ENCODE measurements at regions not wholly inside any gene's neighbourhood (a gene's known extent, or its start where the extent isn't known, plus 50 kb on each side); places are given as distances from the start of the nearest gene placed in this dataset.

DNA sequence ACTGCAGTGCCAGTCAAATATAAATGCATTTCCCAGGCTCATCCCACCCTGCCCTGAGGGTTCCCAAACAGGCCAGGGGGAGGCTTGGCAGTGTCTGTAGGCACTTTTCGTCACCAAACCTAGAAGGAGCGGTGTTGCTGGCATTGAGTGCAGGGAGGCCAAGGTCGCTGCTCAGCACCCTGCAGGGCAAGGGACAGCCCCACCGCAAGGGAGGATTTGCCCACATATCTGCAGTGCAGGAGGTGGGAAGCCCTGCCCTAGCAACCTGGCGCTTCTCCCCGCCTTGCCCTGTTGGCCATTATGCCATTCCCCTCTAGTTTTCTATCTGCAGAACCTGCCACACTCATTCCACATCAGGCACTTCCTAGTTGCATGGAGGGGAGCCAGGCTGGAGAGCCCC, 327.8 kb upstream of the ADCY2 start:
- Mint-ChIP-seq H3K27ac (no peak overlapping the region), H3K36me3 (no peaks in the 10 kb centered on the region), H3K4me1 (no peaks in the 10 kb centered on the region), H3K4me3 (no peak overlapping the region), H3K9me3 (peaks cover 2% of the 10 kb centered on the region), H3K27me3 (no peaks in the 10 kb centered on the region)
- CTCF ChIA-PET: no interaction called here
- no peak for DNase-seq

DNA sequence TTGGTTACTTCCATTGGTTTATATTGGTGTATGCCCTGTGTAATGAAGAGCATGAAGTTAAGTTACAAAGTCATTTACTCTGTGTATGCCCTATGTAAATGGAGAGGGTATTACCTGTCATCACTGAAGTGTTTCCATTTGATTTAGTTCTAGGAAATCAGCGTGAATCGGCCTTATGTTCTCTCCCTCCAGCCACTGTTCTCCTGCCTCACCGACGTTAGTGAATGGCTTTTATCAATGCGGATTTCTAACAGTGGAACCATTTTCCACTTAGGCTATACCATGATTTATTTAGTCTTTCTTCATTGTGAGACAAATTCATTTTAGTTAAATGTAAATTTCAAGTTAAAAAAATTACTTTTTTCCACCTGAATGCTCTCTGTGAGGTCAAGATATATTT, 327.0 kb upstream of the ADCY2 start:
- no peaks in the 10 kb centered on the region for H3K36me3 Mint-ChIP-seq
- H3K4me1 Mint-ChIP-seq: no peaks in the 10 kb centered on the region
- H3K4me3 Mint-ChIP-seq: no peak overlapping the region
- H3K27me3 Mint-ChIP-seq: no peaks in the 10 kb centered on the region
- no peak overlapping the region for H3K27ac Mint-ChIP-seq
- no peak for DNase-seq
- CTCF ChIA-PET: no interaction called here
- H3K9me3 Mint-ChIP-seq: no peaks in the 10 kb centered on the region

DNA sequence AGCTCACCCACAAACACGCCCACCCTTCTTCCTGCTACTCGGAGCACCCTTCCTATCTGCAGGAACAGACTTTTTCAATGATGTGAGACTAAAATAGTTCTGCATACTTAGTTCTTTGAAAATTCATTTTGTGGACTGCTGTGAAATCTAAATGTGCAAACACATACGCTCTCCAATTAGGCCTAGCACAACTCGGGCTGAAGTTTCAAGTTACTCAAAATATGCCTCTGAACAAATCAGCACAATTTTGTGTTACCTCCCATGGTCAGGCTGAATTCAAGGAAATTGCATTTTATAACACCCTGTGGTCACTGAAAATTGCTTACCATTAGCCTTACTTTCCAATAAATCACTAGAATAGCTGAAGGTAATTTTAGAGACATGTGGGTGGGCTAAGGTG, 323.8 kb upstream of the ADCY2 start:
- no peak overlapping the region for H3K4me3 Mint-ChIP-seq
- no peak overlapping the region for H3K27ac Mint-ChIP-seq
- no peaks in the 10 kb centered on the region for H3K4me1 Mint-ChIP-seq
- no peaks in the 10 kb centered on the region for H3K9me3 Mint-ChIP-seq
- no peaks in the 10 kb centered on the region for H3K36me3 Mint-ChIP-seq
- DNase-seq: no peak
- no peaks in the 10 kb centered on the region for H3K27me3 Mint-ChIP-seq
- CTCF ChIA-PET: no interaction called here

DNA sequence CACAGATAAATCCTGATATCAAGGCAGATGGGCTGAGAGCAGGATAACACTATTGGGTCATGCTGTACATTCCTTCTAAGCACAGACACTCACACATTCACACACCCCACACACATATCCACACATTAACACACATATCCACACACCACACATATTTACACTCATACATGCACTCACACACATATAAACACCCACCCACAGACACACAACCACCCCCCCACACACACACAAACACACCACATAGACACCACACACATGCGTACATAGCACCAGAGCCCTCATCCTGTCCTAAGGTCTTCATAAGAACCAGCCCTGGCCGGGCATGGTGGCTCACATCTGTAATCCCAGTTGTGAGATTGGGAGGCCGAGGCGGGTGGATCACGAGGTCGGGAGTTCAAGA, 322.3 kb upstream of the ADCY2 start:
- CTCF ChIA-PET: no interaction called here
- DNase-seq: no peak
- H3K4me1 Mint-ChIP-seq: no peaks in the 10 kb centered on the region
- no peak overlapping the region for H3K4me3 Mint-ChIP-seq
- H3K27ac Mint-ChIP-seq: no peak overlapping the region
- H3K36me3 Mint-ChIP-seq: no peaks in the 10 kb centered on the region
- H3K9me3 Mint-ChIP-seq: no peaks in the 10 kb centered on the region
- no peaks in the 10 kb centered on the region for H3K27me3 Mint-ChIP-seq

DNA sequence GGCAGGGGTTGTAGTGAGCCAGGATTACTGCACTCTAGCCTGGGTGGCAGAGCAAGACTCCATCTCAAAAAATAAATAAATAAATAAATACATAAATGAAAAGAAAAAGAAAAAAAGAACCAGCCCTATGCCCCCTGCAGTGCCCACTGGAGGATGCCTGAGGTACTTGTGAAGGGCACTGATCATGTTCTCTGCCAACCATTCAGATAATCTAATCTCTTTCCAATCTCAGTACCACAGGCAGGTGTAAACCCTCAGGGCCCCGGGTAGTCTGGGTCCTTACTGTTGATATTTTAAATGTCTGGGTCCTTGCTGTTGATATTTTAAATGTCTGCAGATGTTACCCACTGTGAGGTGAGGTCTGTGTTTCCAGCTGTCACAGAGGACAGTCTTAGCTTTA, 321.8 kb upstream of the ADCY2 start:
- Mint-ChIP-seq H3K9me3 (no peaks in the 10 kb centered on the region), H3K4me3 (no peak overlapping the region)
- CTCF ChIA-PET: no interaction called here

DNA sequence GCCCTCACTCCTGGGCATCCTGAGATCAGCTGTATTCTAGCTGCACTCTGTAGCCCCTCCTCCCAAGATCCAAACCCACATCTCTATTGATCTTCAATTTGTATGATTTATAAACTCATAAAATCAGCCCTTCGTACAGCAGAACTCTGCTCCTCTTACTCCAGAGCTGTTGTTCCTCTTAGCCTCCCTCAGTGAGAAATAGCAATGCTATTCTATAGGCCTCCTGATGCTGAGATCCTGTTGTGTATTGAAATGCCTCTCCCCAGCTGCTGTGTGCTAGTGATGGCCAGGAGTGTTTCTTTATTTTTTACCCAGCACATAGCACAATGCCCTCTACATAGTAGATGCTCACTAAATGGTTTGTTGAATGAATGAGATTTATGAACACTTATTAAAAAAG, 320.5 kb upstream of the ADCY2 start:
- no peaks in the 10 kb centered on the region for H3K9me3 Mint-ChIP-seq

More for the DNA sequence above, 321.8 kb upstream of the ADCY2 start:
- no peak for DNase-seq
- Mint-ChIP-seq H3K36me3 (no peaks in the 10 kb centered on the region), H3K27ac (no peak overlapping the region), H3K27me3 (no peaks in the 10 kb centered on the region), H3K4me1 (no peaks in the 10 kb centered on the region)

DNA sequence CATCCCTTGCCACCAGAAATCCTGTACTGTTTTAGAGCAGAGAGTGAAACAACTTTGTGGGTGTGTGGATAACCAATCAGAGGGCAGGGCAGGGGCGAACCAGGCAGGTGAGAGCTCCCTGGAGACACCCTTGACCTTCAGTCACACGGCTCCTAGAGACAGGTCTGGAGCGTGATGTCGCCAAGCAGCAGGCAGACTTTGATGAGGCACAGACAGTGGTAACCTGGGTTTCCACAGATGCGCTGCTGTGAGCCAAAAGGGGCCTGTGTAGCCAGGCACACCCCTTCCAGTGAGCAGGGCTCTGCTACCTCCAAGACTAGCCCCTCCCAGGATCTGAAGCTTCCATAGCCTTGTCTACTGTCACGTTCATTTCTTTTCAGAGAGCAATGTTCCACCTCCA, 317.8 kb upstream of the ADCY2 start:
- no peaks in the 10 kb centered on the region for H3K9me3 Mint-ChIP-seq
- no peak for DNase-seq
- no peaks in the 10 kb centered on the region for H3K36me3 Mint-ChIP-seq
- H3K27me3 Mint-ChIP-seq: no peaks in the 10 kb centered on the region
- no peaks in the 10 kb centered on the region for H3K4me1 Mint-ChIP-seq
- H3K4me3 Mint-ChIP-seq: no peak overlapping the region
- no peak overlapping the region for H3K27ac Mint-ChIP-seq
- CTCF ChIA-PET: no interaction called here

More for the DNA sequence above, 320.5 kb upstream of the ADCY2 start:
- CTCF ChIA-PET: no interaction called here
- DNase-seq: no peak
- Mint-ChIP-seq H3K27ac (no peak overlapping the region), H3K36me3 (no peaks in the 10 kb centered on the region), H3K4me3 (no peak overlapping the region), H3K4me1 (no peaks in the 10 kb centered on the region), H3K27me3 (no peaks in the 10 kb centered on the region)

DNA sequence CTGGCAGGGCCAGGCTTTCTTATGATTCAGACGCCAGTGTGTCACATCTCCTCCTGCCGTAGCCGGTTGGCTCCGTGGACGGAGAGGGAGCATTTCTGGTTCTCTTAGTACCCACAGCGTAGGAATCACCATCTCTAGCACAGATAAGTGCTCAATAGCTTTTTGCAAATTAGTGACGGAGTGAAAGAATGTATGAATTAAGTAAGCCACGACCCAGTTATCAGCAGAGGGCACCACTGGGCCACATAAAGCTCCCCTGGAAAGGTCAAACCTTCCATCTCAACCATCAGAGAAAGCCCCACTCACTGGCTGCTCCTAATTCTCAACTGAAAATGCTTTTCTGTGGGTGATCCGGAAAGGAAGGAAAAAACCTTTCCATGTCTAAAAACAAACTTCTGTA, 317.0 kb upstream of the ADCY2 start:
- Mint-ChIP-seq H3K27ac (no peak overlapping the region), H3K4me1 (no peaks in the 10 kb centered on the region), H3K36me3 (no peaks in the 10 kb centered on the region), H3K27me3 (no peaks in the 10 kb centered on the region), H3K4me3 (no peak overlapping the region), H3K9me3 (no peaks in the 10 kb centered on the region)
- CTCF ChIA-PET: interaction anchor here (0.8 kb wide), 1 partner anchor 907 kb away, joined by 3 read pairs; no protein-coding TSS in a partner anchor
- no peak for DNase-seq

DNA sequence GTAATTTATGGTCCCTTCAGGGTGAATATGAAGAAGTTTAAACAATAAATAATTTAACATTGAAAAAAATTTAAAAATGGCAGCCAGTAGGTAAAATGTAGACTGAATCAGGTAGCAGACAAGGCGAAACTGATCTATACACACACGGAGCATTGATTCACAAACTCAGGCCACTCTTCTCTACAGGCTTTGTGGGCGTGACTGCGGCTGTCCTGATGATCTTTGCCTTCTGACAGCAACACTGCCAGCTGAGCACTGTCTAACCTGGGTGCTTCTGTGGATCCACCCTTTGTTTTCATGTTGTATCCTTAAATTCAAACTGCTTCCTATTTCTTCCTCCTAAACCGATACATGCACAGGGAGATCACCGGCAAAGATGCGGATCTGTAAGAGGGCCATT, 315.4 kb upstream of the ADCY2 start:
- DNase-seq: no peak
- no peaks in the 10 kb centered on the region for H3K27me3 Mint-ChIP-seq
- no peaks in the 10 kb centered on the region for H3K4me1 Mint-ChIP-seq
- H3K9me3 Mint-ChIP-seq: no peaks in the 10 kb centered on the region
- no peaks in the 10 kb centered on the region for H3K36me3 Mint-ChIP-seq
- no peak overlapping the region for H3K27ac Mint-ChIP-seq
- CTCF ChIA-PET: no interaction called here
- no peak overlapping the region for H3K4me3 Mint-ChIP-seq

DNA sequence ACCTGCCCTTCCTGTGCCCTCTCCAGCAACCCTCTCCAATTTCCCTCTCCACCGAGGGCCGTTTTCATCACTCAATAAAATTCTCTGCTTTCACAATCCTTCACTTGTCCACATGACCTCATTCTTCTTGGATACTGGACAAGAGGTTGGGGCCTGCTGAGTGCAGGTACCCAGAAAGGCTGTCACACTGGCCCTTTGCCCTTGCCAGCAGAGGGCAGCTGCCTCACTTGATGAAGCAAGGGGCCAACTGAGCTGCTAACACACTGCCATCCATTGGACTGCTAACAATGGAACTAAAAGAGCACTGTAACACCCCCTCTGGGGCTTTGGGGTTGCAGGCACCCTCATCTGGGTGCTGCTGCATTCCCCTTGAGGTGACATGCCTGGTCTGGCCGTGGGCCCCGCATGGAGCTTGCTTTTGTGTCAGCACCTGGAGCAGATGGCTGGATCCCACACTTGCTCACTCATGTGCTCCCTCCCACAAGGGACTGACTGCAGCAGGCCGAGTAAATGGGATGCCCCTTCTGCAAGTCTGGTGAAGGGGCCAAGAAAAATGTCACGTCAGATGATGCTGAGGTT, 308.1 kb upstream of the ADCY2 start:
- CTCF ChIA-PET: no interaction called here
- Mint-ChIP-seq H3K9me3 (peaks cover 2% of the 10 kb centered on the region), H3K4me3 (no peak overlapping the region), H3K27me3 (no peaks in the 10 kb centered on the region), H3K36me3 (no peaks in the 10 kb centered on the region), H3K27ac (no peak overlapping the region), H3K4me1 (no peaks in the 10 kb centered on the region)
- no peak for DNase-seq

DNA sequence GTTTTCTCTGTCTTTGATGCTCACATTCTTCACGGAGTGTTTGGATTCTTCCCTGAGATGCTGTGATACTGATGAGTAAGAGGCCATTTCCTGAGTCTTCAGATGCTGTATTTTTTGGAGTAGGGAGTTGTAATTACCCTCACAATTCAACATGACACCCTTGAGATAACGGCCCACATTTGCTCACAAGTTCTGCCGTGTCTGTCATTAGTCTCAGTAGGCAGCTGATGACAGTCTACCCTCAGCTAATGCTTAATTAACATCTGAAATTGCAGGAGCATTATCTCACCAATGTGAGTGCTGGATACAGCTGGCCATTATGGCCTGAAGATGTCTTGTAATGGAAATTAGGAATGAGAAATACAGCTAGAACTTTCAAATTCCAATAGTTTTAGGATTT, 307.1 kb upstream of the ADCY2 start:
- CTCF ChIA-PET: no interaction called here
- Mint-ChIP-seq H3K4me3 (no peak overlapping the region), H3K27me3 (no peaks in the 10 kb centered on the region), H3K4me1 (no peaks in the 10 kb centered on the region), H3K36me3 (no peaks in the 10 kb centered on the region), H3K27ac (no peak overlapping the region), H3K9me3 (peaks cover 2% of the 10 kb centered on the region)
- no peak for DNase-seq

DNA sequence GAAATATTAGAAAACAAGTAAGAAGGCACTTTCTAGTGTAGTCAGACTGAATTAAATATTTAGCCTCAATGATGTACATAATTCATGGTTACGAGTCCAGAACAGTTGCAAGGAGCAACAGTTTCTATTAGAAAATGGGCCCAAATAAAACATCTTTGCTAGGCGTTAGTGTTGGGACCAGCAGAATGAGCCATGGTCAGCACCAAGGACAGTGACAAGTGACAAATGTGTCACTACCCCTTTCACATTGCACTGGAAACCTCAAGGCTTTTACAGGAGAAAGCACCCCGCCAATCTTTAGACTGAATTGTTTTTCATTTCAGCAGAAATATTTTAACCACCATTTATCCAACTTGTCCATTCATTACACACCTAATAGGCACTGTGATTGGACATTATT, 301.3 kb upstream of the ADCY2 start:
- Mint-ChIP-seq H3K36me3 (no peaks in the 10 kb centered on the region), H3K27me3 (no peaks in the 10 kb centered on the region), H3K27ac (no peak overlapping the region), H3K9me3 (no peaks in the 10 kb centered on the region), H3K4me1 (no peaks in the 10 kb centered on the region), H3K4me3 (no peak overlapping the region)
- DNase-seq: peak; percentile 34
- CTCF ChIA-PET: no interaction called here

DNA sequence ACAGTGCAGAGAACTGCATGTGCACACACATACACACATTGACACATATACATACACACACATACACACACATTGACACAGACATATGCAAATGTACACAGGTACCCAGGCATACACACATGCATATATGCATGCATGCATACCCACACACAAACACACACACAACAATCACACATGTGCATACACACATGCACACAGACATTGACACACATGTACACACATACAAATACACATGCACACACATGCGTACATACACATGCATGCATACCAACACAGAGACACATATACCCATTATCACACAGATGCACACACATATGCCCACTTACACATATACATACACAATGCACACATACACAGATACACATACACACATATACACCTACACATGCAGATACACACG, 299.6 kb upstream of the ADCY2 start:
- CTCF ChIA-PET: no interaction called here
- DNase-seq: no peak
- H3K9me3 Mint-ChIP-seq: no peaks in the 10 kb centered on the region
- no peaks in the 10 kb centered on the region for H3K27me3 Mint-ChIP-seq
- H3K4me3 Mint-ChIP-seq: no peak overlapping the region
- H3K36me3 Mint-ChIP-seq: no peaks in the 10 kb centered on the region
- H3K27ac Mint-ChIP-seq: no peak overlapping the region
- no peaks in the 10 kb centered on the region for H3K4me1 Mint-ChIP-seq

DNA sequence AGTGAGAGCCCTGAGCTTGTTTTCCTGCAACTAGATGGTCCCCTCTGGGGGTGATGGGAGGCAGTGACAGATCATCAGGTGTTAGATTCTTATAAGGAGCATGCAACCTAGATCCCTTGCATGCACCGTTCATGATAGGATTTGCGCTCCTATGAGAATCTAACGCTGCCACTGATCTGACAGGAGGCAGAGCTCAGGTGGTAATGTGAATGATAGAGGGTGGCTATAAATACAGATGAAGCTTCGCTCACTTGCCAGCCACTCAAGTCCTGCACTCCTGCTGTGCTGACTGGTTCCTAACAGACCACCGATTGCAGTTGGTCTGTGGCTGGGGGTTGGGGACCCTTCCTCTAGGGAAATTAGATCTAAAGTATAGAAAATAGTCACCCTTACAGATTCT, 290.6 kb upstream of the ADCY2 start:
- no peaks in the 10 kb centered on the region for H3K9me3 Mint-ChIP-seq
- CTCF ChIA-PET: no interaction called here
- H3K27ac Mint-ChIP-seq: no peak overlapping the region

DNA sequence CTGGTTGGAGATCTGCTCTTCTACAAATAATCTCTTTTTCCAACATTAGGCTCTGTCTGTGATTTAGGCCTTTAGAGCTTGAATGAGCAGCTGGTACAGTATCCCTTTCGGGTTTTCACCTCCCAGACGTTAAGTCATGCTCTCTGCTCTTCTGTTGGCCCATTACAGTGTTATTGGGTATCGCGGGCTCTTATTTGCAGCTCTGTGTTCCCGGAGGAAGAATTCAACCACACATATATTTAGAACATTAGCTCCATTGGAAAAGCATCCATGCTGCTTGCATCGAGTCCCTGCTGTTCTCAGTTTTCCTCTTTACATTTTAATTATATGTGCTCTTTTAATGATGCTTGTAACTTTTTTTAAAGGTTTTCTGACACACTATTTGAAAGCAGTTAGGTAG, 278.0 kb upstream of the ADCY2 start:
- Mint-ChIP-seq H3K36me3 (no peaks in the 10 kb centered on the region), H3K9me3 (no peaks in the 10 kb centered on the region), H3K27me3 (no peaks in the 10 kb centered on the region), H3K4me3 (no peak overlapping the region), H3K4me1 (no peaks in the 10 kb centered on the region), H3K27ac (no peak overlapping the region)
- no peak for DNase-seq
- CTCF ChIA-PET: no interaction called here

More for the DNA sequence above, 290.6 kb upstream of the ADCY2 start:
- H3K4me1 Mint-ChIP-seq: no peaks in the 10 kb centered on the region
- no peaks in the 10 kb centered on the region for H3K36me3 Mint-ChIP-seq
- H3K27me3 Mint-ChIP-seq: no peaks in the 10 kb centered on the region
- DNase-seq: no peak
- no peak overlapping the region for H3K4me3 Mint-ChIP-seq

DNA sequence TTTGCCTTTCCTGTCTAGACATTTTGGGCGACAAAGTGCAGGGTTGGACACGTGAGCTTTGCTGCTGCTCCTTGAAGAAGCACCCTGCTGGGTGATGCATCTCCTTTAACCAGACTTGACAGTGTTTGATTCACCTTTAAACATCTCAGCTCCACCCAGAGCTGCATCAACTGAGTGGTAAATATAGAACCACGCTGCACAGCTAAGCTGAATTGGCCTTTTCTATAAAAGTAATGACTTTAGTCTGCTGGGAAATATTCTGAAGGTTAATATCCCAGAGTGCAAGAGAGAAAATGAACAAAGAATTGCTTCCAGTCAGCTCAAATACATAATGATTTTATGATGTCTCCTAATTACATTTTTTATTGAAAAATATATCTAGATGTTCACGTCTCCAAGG, 264.3 kb upstream of the ADCY2 start:
- H3K27ac Mint-ChIP-seq: no peak overlapping the region
- no peaks in the 10 kb centered on the region for H3K36me3 Mint-ChIP-seq
- no peaks in the 10 kb centered on the region for H3K4me1 Mint-ChIP-seq
- CTCF ChIA-PET: no interaction called here
- H3K27me3 Mint-ChIP-seq: no peaks in the 10 kb centered on the region
- DNase-seq: no peak
- peaks cover 14% of the 10 kb centered on the region for H3K9me3 Mint-ChIP-seq
- no peak overlapping the region for H3K4me3 Mint-ChIP-seq
